Thoracic aorta (tissue), 2 donors: ENCODE measurements at regions not wholly inside any gene's neighbourhood (a gene's known extent, or its start where the extent isn't known, plus 50 kb on each side); places are given as distances from the start of the nearest gene placed in this dataset.

Experiments used
- ATAC-seq: fragments of 150-250 bp; one replicate; pipeline ENCODE4 v1.8.0; 2017; ENCODE audit warnings: low read depth; ENCODE audit not compliant: insufficient number of reproducible peaks, low FRiP score
- DNase-seq: peaks from one replicate; pipeline ENCODE4 v3.0.0-alpha.2; 2020; ENCODE audit warnings: low spot score
- H3K27ac ChIP-seq, 2 donors: fragments of 200-600 bp; sonication (generic); 1 replicate in 1 of 2; 2 replicates in 1 of 2; pipeline ENCODE4 v1.5.1; 2016; ENCODE audit warnings: mild to moderate bottlenecking in 2 of 2, moderate library complexity in 2 of 2
- H3K27me3 ChIP-seq: fragments of 200-600 bp; sonication (generic); replicated peaks from 2 replicates; pipeline ENCODE4 v1.6.0; 2016; ENCODE audit warnings: mild to moderate bottlenecking; ENCODE audit not compliant: insufficient read depth
- H3K36me3 ChIP-seq: fragments of 200-600 bp; sonication (generic); one replicate; pipeline ENCODE4 v1.5.1; 2016
- H3K4me1 ChIP-seq, 2 donors: fragments of 200-600 bp; sonication (generic); 1 replicate in 1 of 2; 2 replicates in 1 of 2; pipeline versions ENCODE4 v1.5.1 to v1.6.0; 2016; ENCODE audit warnings: low read depth in 2 of 2, mild to moderate bottlenecking in 1 of 2; ENCODE audit not compliant: control insufficient read depth in 1 of 2
- H3K4me3 ChIP-seq: fragments of 200-600 bp; sonication (generic); 2 replicates; pipeline ENCODE4 v1.5.1; 2016; ENCODE audit warnings: mild to moderate bottlenecking
- H3K9me3 ChIP-seq: fragments of 200-600 bp; sonication (generic); 2 replicates; pipeline ENCODE4 v1.5.1; 2016
- CTCF ChIP-seq: fragments of 200-600 bp; sonication (generic); IDR thresholded peaks from one replicate; pipeline ENCODE4 v1.5.1; 2019; ENCODE audit warnings: antibody characterized with exemption

- no peak for ATAC-seq
- TF ChIP-seq CTCF = no peak
- H3K27me3 ChIP-seq = no peaks in the 10 kb centered on the region
Observed at GRCh38 chr1:60169206-60169605, 95.6 kb upstream of the C1orf87 start.

GRCh38 chr1:60162936-60163335, 89.4 kb upstream of the C1orf87 start:
- TF ChIP-seq CTCF = no peak
- DNase-seq (no peak), ATAC-seq (no peak)
- H3K4me1 ChIP-seq = peaks cover 0 to 1% of the 10 kb centered on the region in 2 donors
- H3K27me3 ChIP-seq = no peaks in the 10 kb centered on the region
- no peaks in the 10 kb centered on the region for H3K36me3 ChIP-seq
- H3K9me3 ChIP-seq = no peaks in the 10 kb centered on the region
- H3K27ac ChIP-seq = no peak overlapping the region
- H3K4me3 ChIP-seq = no peak overlapping the region

More at GRCh38 chr1:60169206-60169605, 95.6 kb upstream of the C1orf87 start:
- Histone ChIP-seq H3K9me3 (no peaks in the 10 kb centered on the region), H3K4me3 (no peak overlapping the region), H3K36me3 (no peaks in the 10 kb centered on the region), H3K4me1 (peaks cover 7 to 14% of the 10 kb centered on the region in 2 donors), H3K27ac (no peak overlapping the region)
- DNase-seq = no peak

GRCh38 chr1:60160141-60160540, 86.6 kb upstream of the C1orf87 start:
- Histone ChIP-seq H3K27ac (no peak overlapping the region), H3K27me3 (no peaks in the 10 kb centered on the region), H3K36me3 (no peaks in the 10 kb centered on the region), H3K9me3 (no peaks in the 10 kb centered on the region), H3K4me3 (no peak overlapping the region), H3K4me1 (no peaks in the 10 kb centered on the region)
- TF ChIP-seq CTCF = no peak
- ATAC-seq = no peak
- DNase-seq = no peak

- no peaks in the 10 kb centered on the region for H3K4me1 ChIP-seq
- H3K9me3 ChIP-seq = no peaks in the 10 kb centered on the region
- no peak overlapping the region for H3K27ac ChIP-seq
- DNase-seq (no peak), ATAC-seq (no peak)
- no peak overlapping the region for H3K4me3 ChIP-seq
- H3K27me3 ChIP-seq = no peaks in the 10 kb centered on the region
- no peaks in the 10 kb centered on the region for H3K36me3 ChIP-seq
- no peak for TF ChIP-seq CTCF
Observed at GRCh38 chr1:60156371-60156770, 82.8 kb upstream of the C1orf87 start.

GRCh38 chr1:60153961-60154360, 80.4 kb upstream of the C1orf87 start:
- DNase-seq (no peak), ATAC-seq (no peak)
- no peaks in the 10 kb centered on the region for H3K36me3 ChIP-seq
- H3K9me3 ChIP-seq = no peaks in the 10 kb centered on the region
- no peak for TF ChIP-seq CTCF
- peaks cover under 1 to 9% of the 10 kb centered on the region in 2 donors for H3K4me1 ChIP-seq
- no peak overlapping the region for H3K4me3 ChIP-seq
- H3K27ac ChIP-seq = no peak overlapping the region
- H3K27me3 ChIP-seq = no peaks in the 10 kb centered on the region
